ENCODE measurements at regions not wholly inside any gene's neighbourhood (a gene's known extent, or its start where the extent isn't known, plus 50 kb on each side); places are given as distances from the start of the nearest gene placed in this dataset.

DNA sequence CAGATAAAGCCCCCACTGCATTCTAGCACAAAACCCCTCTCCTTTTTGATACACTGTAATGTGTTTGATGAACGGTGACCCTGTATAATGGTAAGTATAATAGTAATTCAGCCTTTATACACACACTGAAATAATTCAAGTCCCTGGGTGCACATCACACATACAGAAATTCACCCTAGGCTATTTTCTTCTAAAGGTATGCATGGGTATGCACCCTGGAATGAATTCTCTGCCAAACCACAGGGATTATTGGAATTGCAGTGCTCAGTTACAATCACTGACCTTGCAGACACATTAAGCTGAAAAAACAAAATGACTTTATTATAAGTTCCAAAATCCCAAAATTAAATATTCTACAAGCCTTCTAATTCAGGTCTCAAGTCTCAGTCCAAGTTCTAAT is 245.9 kb upstream of the FAT3 start:
- ChIA-PET CTCF (interaction anchor here (0.6 kb wide), 1 partner anchor 910 kb away, joined by 3 read pairs; no protein-coding TSS in a partner anchor), POLR2A (ENCODE audit: low non-redundant PET) (interaction anchor here (0.6 kb wide), 1 partner anchor 362 kb away, joined by 3 read pairs; no protein-coding TSS in a partner anchor)
- Histone ChIP-seq H3K9me3 (ENCODE audit: low read depth, low read length, poor library complexity, severe bottlenecking) (no peaks in the 10 kb centered on the region), H3K36me3 (ENCODE audit: insufficient read depth, low read length, poor library complexity, severe bottlenecking) (no peaks in the 10 kb centered on the region), H3K4me3 (ENCODE audit: low read depth, low read length, poor library complexity, severe bottlenecking) (no peak overlapping the region), H3K27me3 (replicated peaks; ENCODE audit: insufficient read depth, low read depth, low read length, poor library complexity) (no peaks in the 10 kb centered on the region), H3K27ac (ENCODE audit: low read depth, low read length, poor library complexity, severe bottlenecking) (no peak overlapping the region), H3K4me1 (ENCODE audit: insufficient read depth, low read length, poor library complexity, severe bottlenecking) (peaks cover 7% of the 10 kb centered on the region)
- DNase-seq (ENCODE audit: low spot score): no peak
- intact Hi-C loops (cut with micrococcal nuclease; ENCODE audit: unreplicated experiment): no loop called here
- BruUV-seq (replicated peaks): no TSS peak
- TF ChIP-seq, protein P1, sequence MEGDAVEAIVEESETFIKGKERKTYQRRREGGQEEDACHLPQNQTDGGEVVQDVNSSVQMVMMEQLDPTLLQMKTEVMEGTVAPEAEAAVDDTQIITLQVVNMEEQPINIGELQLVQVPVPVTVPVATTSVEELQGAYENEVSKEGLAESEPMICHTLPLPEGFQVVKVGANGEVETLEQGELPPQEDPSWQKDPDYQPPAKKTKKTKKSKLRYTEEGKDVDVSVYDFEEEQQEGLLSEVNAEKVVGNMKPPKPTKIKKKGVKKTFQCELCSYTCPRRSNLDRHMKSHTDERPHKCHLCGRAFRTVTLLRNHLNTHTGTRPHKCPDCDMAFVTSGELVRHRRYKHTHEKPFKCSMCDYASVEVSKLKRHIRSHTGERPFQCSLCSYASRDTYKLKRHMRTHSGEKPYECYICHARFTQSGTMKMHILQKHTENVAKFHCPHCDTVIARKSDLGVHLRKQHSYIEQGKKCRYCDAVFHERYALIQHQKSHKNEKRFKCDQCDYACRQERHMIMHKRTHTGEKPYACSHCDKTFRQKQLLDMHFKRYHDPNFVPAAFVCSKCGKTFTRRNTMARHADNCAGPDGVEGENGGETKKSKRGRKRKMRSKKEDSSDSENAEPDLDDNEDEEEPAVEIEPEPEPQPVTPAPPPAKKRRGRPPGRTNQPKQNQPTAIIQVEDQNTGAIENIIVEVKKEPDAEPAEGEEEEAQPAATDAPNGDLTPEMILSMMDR (conservative IDR thresholded peaks at IDR 0.05; ENCODE audit: low read depth, low read length): no peak
- no peak for TF ChIP-seq EZH2 (IDR thresholded peaks at IDR 0.05; ENCODE audit: borderline replicate concordance, low read depth, low read length, poor library complexity, severe bottlenecking)

DNA sequence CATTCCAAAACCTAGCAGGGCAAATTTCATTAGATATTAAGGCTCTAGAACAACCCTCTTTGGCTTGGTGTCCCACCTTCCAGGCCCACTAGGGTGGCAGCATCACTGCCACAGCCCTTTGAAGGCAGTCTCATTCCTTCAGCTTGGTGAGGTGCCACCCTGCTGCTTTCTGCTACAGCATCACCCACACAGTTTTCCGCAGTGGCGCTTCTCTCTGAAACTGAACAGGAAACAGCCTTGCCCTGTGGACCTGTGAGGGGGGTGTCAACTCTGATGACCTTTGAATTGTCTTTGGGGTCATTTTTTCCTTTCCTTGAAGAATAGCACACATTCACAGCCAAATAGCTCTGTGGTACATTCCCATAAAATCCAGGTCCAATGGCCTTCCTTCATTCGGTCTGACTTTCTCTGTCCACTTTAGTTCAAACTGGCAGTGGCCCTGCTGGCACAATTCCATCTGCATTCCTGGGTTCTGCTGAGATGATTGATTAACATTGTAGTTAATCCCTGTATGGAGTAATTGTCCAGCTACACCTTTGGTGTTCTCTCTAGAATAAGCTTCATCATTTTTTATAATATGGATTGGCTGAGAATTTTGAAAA is 251.9 kb upstream of the FAT3 start:
- Histone ChIP-seq H3K27ac (ENCODE audit: low read depth, low read length, poor library complexity, severe bottlenecking) (no peak overlapping the region), H3K27me3 (replicated peaks; ENCODE audit: insufficient read depth, low read depth, low read length, poor library complexity) (no peaks in the 10 kb centered on the region), H3K4me1 (ENCODE audit: insufficient read depth, low read length, poor library complexity, severe bottlenecking) (peaks cover 7% of the 10 kb centered on the region), H3K36me3 (ENCODE audit: insufficient read depth, low read length, poor library complexity, severe bottlenecking) (no peaks in the 10 kb centered on the region), H3K4me3 (ENCODE audit: low read depth, low read length, poor library complexity, severe bottlenecking) (no peak overlapping the region), H3K9me3 (ENCODE audit: low read depth, low read length, poor library complexity, severe bottlenecking) (no peaks in the 10 kb centered on the region)
- POLR2A ChIA-PET (ENCODE audit: low non-redundant PET): no interaction called here
- no TSS peak for BruUV-seq (replicated peaks)
- no peak for DNase-seq (ENCODE audit: low spot score)
- no peak for TF ChIP-seq EZH2 (IDR thresholded peaks at IDR 0.05; ENCODE audit: borderline replicate concordance, low read depth, low read length, poor library complexity, severe bottlenecking)
- TF ChIP-seq, protein P1 (conservative IDR thresholded peaks at IDR 0.05; ENCODE audit: low read depth, low read length): no peak
- intact Hi-C loops (cut with micrococcal nuclease; ENCODE audit: unreplicated experiment): no loop called here
- CTCF ChIA-PET: no interaction called here

DNA sequence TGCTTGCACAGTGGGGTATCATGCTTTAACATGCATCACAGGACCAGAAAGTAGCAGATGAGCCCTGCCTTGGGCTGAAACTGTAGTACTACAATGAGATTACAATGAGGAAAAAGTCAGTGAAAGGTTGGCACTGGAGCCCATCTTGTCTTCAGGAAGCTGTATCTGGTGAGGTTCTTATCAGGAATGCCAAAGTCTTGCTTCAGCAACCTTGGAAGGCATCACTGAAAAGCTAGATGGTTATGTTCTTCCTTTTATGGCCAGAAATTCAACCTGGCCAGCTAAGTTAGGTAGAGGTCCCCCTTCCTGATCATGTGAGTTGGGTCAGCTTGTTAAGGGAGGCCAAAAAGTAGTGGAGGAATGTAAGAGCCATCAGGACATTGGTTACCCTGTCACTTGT is 254.0 kb upstream of the FAT3 start:
- H3K27ac ChIP-seq (ENCODE audit: low read depth, low read length, poor library complexity, severe bottlenecking): no peak overlapping the region
- CTCF ChIA-PET: no interaction called here

More for the DNA sequence above, 254.0 kb upstream of the FAT3 start:
- no peaks in the 10 kb centered on the region for H3K9me3 ChIP-seq (ENCODE audit: low read depth, low read length, poor library complexity, severe bottlenecking)
- no peak for DNase-seq (ENCODE audit: low spot score)
- POLR2A ChIA-PET (ENCODE audit: low non-redundant PET): no interaction called here
- no peak overlapping the region for H3K4me3 ChIP-seq (ENCODE audit: low read depth, low read length, poor library complexity, severe bottlenecking)
- no TSS peak for BruUV-seq (replicated peaks)
- intact Hi-C loops (cut with micrococcal nuclease; ENCODE audit: unreplicated experiment): no loop called here
- H3K4me1 ChIP-seq (ENCODE audit: insufficient read depth, low read length, poor library complexity, severe bottlenecking): no peaks in the 10 kb centered on the region
- no peak for TF ChIP-seq EZH2 (IDR thresholded peaks at IDR 0.05; ENCODE audit: borderline replicate concordance, low read depth, low read length, poor library complexity, severe bottlenecking)
- TF ChIP-seq, protein P1 (conservative IDR thresholded peaks at IDR 0.05; ENCODE audit: low read depth, low read length): no peak
- no peaks in the 10 kb centered on the region for H3K36me3 ChIP-seq (ENCODE audit: insufficient read depth, low read length, poor library complexity, severe bottlenecking)
- H3K27me3 ChIP-seq (replicated peaks; ENCODE audit: insufficient read depth, low read depth, low read length, poor library complexity): no peaks in the 10 kb centered on the region
